Kidney (tissue), 13 donors: ENCODE measurements at regions not wholly inside any gene's neighbourhood (a gene's known extent, or its start where the extent isn't known, plus 50 kb on each side); places are given as distances from the start of the nearest gene placed in this dataset.

ENCODE experiments used
- DNase-seq, 5 donors: peaks; one replicate each; pipeline ENCODE4 v3.0.0-alpha.2; 2013 to 2020
- FAIRE-seq: peaks from 2 replicates; lab custom pipeline; 2012; peaks lifted over from hg19 to GRCh38; lab: Jason Lieb, UNC
- H3K27ac ChIP-seq, 2 donors: one replicate each; pipeline ENCODE4 v1.7.0; 2013; ENCODE audit warnings: low read depth in 2 of 2, low read length in 2 of 2, inconsistent platforms in 1 of 2
- H3K27me3 ChIP-seq: one replicate; pipeline ENCODE4 v1.7.1; 2013; ENCODE audit warnings: low read length, inconsistent platforms; ENCODE audit not compliant: control insufficient read depth, insufficient read depth
- H3K36me3 ChIP-seq, 3 donors: one replicate each; pipeline versions ENCODE4 v1.7.0 to v1.7.1; 2013; ENCODE audit warnings: low read length in 3 of 3, control low read depth in 1 of 3, inconsistent platforms in 1 of 3; ENCODE audit not compliant: insufficient read depth in 3 of 3, control insufficient read depth in 2 of 3
- H3K4me1 ChIP-seq, 3 donors: one replicate each; pipeline versions ENCODE4 v1.7.0 to v1.7.1; 2013; ENCODE audit warnings: low read length in 3 of 3, inconsistent platforms in 1 of 3, low read depth in 1 of 3; ENCODE audit not compliant: control insufficient read depth in 2 of 3, insufficient read depth in 2 of 3
- H3K4me3 ChIP-seq, 3 donors: one replicate each; pipeline versions ENCODE4 v1.7.0 to v1.8.1; 2013; ENCODE audit warnings: low read length in 3 of 3, control low read depth in 1 of 3, inconsistent platforms in 1 of 3
- H3K9ac ChIP-seq, 3 donors: one replicate each; pipeline versions ENCODE4 v1.7.0 to v1.7.1; 2013; ENCODE audit warnings: low read length in 3 of 3, control low read depth in 1 of 3, inconsistent platforms in 1 of 3
- H3K9me3 ChIP-seq, 3 donors: one replicate each; pipeline versions ENCODE4 v1.7.0 to v1.7.1; 2013; ENCODE audit warnings: low read length in 3 of 3, control low read depth in 1 of 3, inconsistent platforms in 1 of 3; ENCODE audit not compliant: control insufficient read depth in 2 of 3, insufficient read depth in 1 of 3
- CTCF ChIP-seq: IDR thresholded peaks from 3 replicates; pipeline ENCODE4 v1.5.1; 2012; ENCODE audit warnings: mild to moderate bottlenecking, moderate library complexity, borderline replicate concordance; ENCODE audit not compliant: insufficient read depth; ENCODE audit errors: extremely low read depth
- intact Hi-C: fragments of 100-400 bp; cut with DNase I; formaldehyde crosslinking; loops from one replicate; pipeline ENCODE4 v1.11.1; 2022
- donor health status: control.
- donor health status: control.
- donor health status: control.
- donor health status: control.
- donor health status: control.
- donor health status: DM: yes; HTN: yes; CAD: no.
- donor health status: Normal renal cell carcinoma (clear cell type).

- DNase-seq (no peak), FAIRE-seq (no peak)
- Histone ChIP-seq H3K27me3 (no peaks in the 10 kb centered on the region), H3K4me1 (no peaks in the 10 kb centered on the region), H3K4me3 (no peak overlapping the region), H3K9ac (no peak overlapping the region), H3K9me3 (no peaks in the 10 kb centered on the region), H3K27ac (no peak overlapping the region), H3K36me3 (no peaks in the 10 kb centered on the region)
- intact Hi-C loops = no loop called here
- TF ChIP-seq CTCF = no peak
Measured at GRCh38 chr9:84413301-84413700, 72.7 kb upstream of the SLC28A3 start.

- Histone ChIP-seq H3K27me3 (no peaks in the 10 kb centered on the region), H3K36me3 (no peaks in the 10 kb centered on the region), H3K4me1 (no peaks in the 10 kb centered on the region), H3K9me3 (peaks cover 0 to 10% (median 2%) of the 10 kb centered on the region in 3 donors), H3K27ac (no peak overlapping the region), H3K9ac (no peak overlapping the region), H3K4me3 (no peak overlapping the region)
- FAIRE-seq (no peak), DNase-seq (peak in 1 of 5 donors; percentile 28)
- intact Hi-C loops = no loop called here
- TF ChIP-seq CTCF = no peak
Measured at GRCh38 chr9:84419031-84419602, 78.6 kb upstream of the SLC28A3 start.

GRCh38 chr9:84424931-84425330 lies 84.4 kb upstream of the SLC28A3 start:
- H3K4me1 ChIP-seq = no peaks in the 10 kb centered on the region
- no peak overlapping the region for H3K27ac ChIP-seq
- intact Hi-C loops = no loop called here
- TF ChIP-seq CTCF = no peak
- H3K36me3 ChIP-seq = no peaks in the 10 kb centered on the region
- peaks cover 2 to 21% (median 3%) of the 10 kb centered on the region in 3 donors for H3K9me3 ChIP-seq
- no peak overlapping the region for H3K9ac ChIP-seq
- no peak for DNase-seq
- no peak for FAIRE-seq
- H3K27me3 ChIP-seq = no peaks in the 10 kb centered on the region
- no peak overlapping the region for H3K4me3 ChIP-seq

GRCh38 chr9:84432746-84433145 lies 92.2 kb upstream of the SLC28A3 start:
- intact Hi-C loops = no loop called here
- H3K9me3 ChIP-seq = peaks cover 0 to 3% (median 0%) of the 10 kb centered on the region in 3 donors
- FAIRE-seq (no peak), DNase-seq (no peak)
- no peak overlapping the region for H3K27ac ChIP-seq
- no peak overlapping the region for H3K9ac ChIP-seq
- H3K4me1 ChIP-seq = no peaks in the 10 kb centered on the region
- TF ChIP-seq CTCF = no peak
- H3K4me3 ChIP-seq = no peak overlapping the region
- H3K27me3 ChIP-seq = no peaks in the 10 kb centered on the region
- H3K36me3 ChIP-seq = no peaks in the 10 kb centered on the region
